ENCODE measurements at regions not wholly inside any gene's neighbourhood (a gene's known extent, or its start where the extent isn't known, plus 50 kb on each side); places are given as distances from the start of the nearest gene placed in this dataset.

GRCh38 chr3:21235491-21235890 lies 515.5 kb downstream of the ZNF385D start (continued):
- TF ChIP-seq ZBTB8A (tag by site-specific recombination; IDR thresholded peaks at IDR 0.05) (no peak), ZNF112 (tag by site-specific recombination; IDR thresholded peaks at IDR 0.05) (no peak), ZBTB26 (tag by site-specific recombination; optimal IDR thresholded peaks at IDR 0.05) (no peak), ZNF555 (tag by site-specific recombination; conservative IDR thresholded peaks at IDR 0.05) (no peak), ZNF792 (tag by site-specific recombination; IDR thresholded peaks at IDR 0.05) (no peak), IKZF3 (tag by site-specific recombination; IDR thresholded peaks at IDR 0.05) (no peak), ZNF585B (tag by site-specific recombination; IDR thresholded peaks at IDR 0.05) (no peak)

GRCh38 chr3:21234933-21235332 lies 516.1 kb downstream of the ZNF385D start:
- Histone ChIP-seq H3K27ac (ENCODE audit: extremely low read depth, low read depth, low read length) (no peak overlapping the region), H3K36me3 (ENCODE audit: control insufficient read depth in 2 of 2, insufficient read depth in 1 of 2, low read length in 2 of 2) (no peaks in the 10 kb centered on the region), H3K9me3 (ENCODE audit: control insufficient read depth, insufficient read depth, low read depth, low read length) (no peaks in the 10 kb centered on the region), H3K4me3 (ENCODE audit: low read depth, low read length) (no peak overlapping the region), H3K4me1 (ENCODE audit: control insufficient read depth, insufficient read depth, low read length) (no peaks in the 10 kb centered on the region)
- POLR2A ChIA-PET, result no interaction called here
- TF ChIP-seq PRDM1 (tag by site-specific recombination; IDR thresholded peaks at IDR 0.05), result no peak
- CTCF ChIA-PET, result no interaction called here

- Histone ChIP-seq H3K4me3 (ENCODE audit: low read depth, low read length) (no peak overlapping the region), H3K4me1 (ENCODE audit: control insufficient read depth, insufficient read depth, low read length) (no peaks in the 10 kb centered on the region), H3K36me3 (ENCODE audit: control insufficient read depth in 2 of 2, insufficient read depth in 1 of 2, low read length in 2 of 2) (no peaks in the 10 kb centered on the region), H3K27ac (ENCODE audit: extremely low read depth, low read depth, low read length) (no peak overlapping the region), H3K9me3 (ENCODE audit: control insufficient read depth, insufficient read depth, low read depth, low read length) (no peaks in the 10 kb centered on the region)
- POLR2A ChIA-PET, result no interaction called here
- CTCF ChIA-PET, result no interaction called here
- TF ChIP-seq ZNF311 (tag by site-specific recombination; IDR thresholded peaks at IDR 0.05; ENCODE audit: borderline replicate concordance) (no peak), ZNF114 (tag by site-specific recombination; IDR thresholded peaks at IDR 0.05) (no peak), ZNF155 (tag by site-specific recombination; IDR thresholded peaks at IDR 0.05) (no peak), ZBTB17 (tag by site-specific recombination; IDR thresholded peaks at IDR 0.05) (no peak), ZBTB21 (tag by site-specific recombination; IDR thresholded peaks at IDR 0.05) (no peak), MEIS1 (CRISPR knock-in tag; IDR thresholded peaks at IDR 0.05; ENCODE audit: borderline replicate concordance) (no peak), ZSCAN30 (tag by site-specific recombination; IDR thresholded peaks at IDR 0.05) (no peak), ZNF707 (tag by site-specific recombination; IDR thresholded peaks at IDR 0.05) (no peak), INSM2 (tag by site-specific recombination; IDR thresholded peaks at IDR 0.05) (no peak), ZNF223 (tag by site-specific recombination; IDR thresholded peaks at IDR 0.05) (no peak)
Observed at GRCh38 chr3:21229426-21230135, 521.4 kb downstream of the ZNF385D start.

- POLR2A ChIA-PET, result no interaction called here
- Histone ChIP-seq H3K27ac (ENCODE audit: extremely low read depth, low read depth, low read length) (no peak overlapping the region), H3K4me3 (ENCODE audit: low read depth, low read length) (no peak overlapping the region), H3K4me1 (ENCODE audit: control insufficient read depth, insufficient read depth, low read length) (no peaks in the 10 kb centered on the region), H3K36me3 (ENCODE audit: control insufficient read depth in 2 of 2, insufficient read depth in 1 of 2, low read length in 2 of 2) (no peaks in the 10 kb centered on the region), H3K9me3 (ENCODE audit: control insufficient read depth, insufficient read depth, low read depth, low read length) (no peaks in the 10 kb centered on the region)
- CTCF ChIA-PET, result interaction anchor here (0.5 kb wide), 1 partner anchor 1335 kb away, joined by 5 read pairs; no protein-coding TSS in a partner anchor
- TF ChIP-seq ZNF837 (tag by site-specific recombination; IDR thresholded peaks at IDR 0.05) (no peak), ZNF280C (tag by site-specific recombination; IDR thresholded peaks at IDR 0.05) (no peak), ZBTB17 (tag by site-specific recombination; IDR thresholded peaks at IDR 0.05) (no peak), ZNF621 (tag by site-specific recombination; IDR thresholded peaks at IDR 0.05) (no peak), ZNF513 (tag by site-specific recombination; IDR thresholded peaks at IDR 0.05) (no peak), ZNF530 (tag by site-specific recombination; IDR thresholded peaks at IDR 0.05; ENCODE audit: low read depth) (no peak), SP3 (tag by site-specific recombination; IDR thresholded peaks at IDR 0.05) (no peak), ZNF133 (tag by site-specific recombination; IDR thresholded peaks at IDR 0.05) (no peak), ZFHX2 (tag by site-specific recombination; conservative IDR thresholded peaks at IDR 0.05) (no peak)
Observed at GRCh38 chr3:21226086-21226485, 524.9 kb downstream of the ZNF385D start.
